GM12865 (cell line): ENCODE measurements at regions not wholly inside any gene's neighbourhood (a gene's known extent, or its start where the extent isn't known, plus 50 kb on each side); places are given as distances from the start of the nearest gene placed in this dataset.

Experiments used
- DNase-seq: peaks from one replicate; pipeline ENCODE4 v3.0.0; 2010; ENCODE audit warnings: low read depth
- H3K4me3 ChIP-seq: 2 replicates; pipeline ENCODE4 v1.5.1; 2011; ENCODE audit warnings: mild to moderate bottlenecking, low read depth, low read length, control low read depth
- CTCF ChIP-seq: IDR thresholded peaks from 2 replicates; pipeline ENCODE4 v1.5.1; 2011; ENCODE audit warnings: low read length, control low read depth, low read depth, inconsistent platforms; ENCODE audit not compliant: insufficient read depth; ENCODE audit errors: missing control alignments

- DNase-seq, result no peak
- TF ChIP-seq CTCF, result no peak
- H3K4me3 ChIP-seq, result no peak overlapping the region
Observed at GRCh38 chr14:53491256-53491883, 338.2 kb upstream of the DDHD1 start.

GRCh38 chr14:53478174-53478573 lies 325.1 kb upstream of the DDHD1 start:
- no peak for DNase-seq
- TF ChIP-seq CTCF, result no peak
- no peak overlapping the region for H3K4me3 ChIP-seq

- TF ChIP-seq CTCF, result no peak
- DNase-seq, result no peak
Observed at GRCh38 chr14:53473480-53473879, 320.4 kb upstream of the DDHD1 start.

GRCh38 chr14:53472306-53472705 lies 319.2 kb upstream of the DDHD1 start:
- no peak for TF ChIP-seq CTCF
- DNase-seq, result no peak
- no peak overlapping the region for H3K4me3 ChIP-seq

More at GRCh38 chr14:53473480-53473879, 320.4 kb upstream of the DDHD1 start:
- no peak overlapping the region for H3K4me3 ChIP-seq

GRCh38 chr14:53470351-53471043 lies 317.4 kb upstream of the DDHD1 start:
- H3K4me3 ChIP-seq, result no peak overlapping the region
- no peak for DNase-seq
- TF ChIP-seq CTCF, result no peak

- TF ChIP-seq CTCF, result no peak
- H3K4me3 ChIP-seq, result no peak overlapping the region
- DNase-seq, result no peak
Observed at GRCh38 chr14:53468876-53469275, 315.8 kb upstream of the DDHD1 start.
